ENCODE measurements at regions not wholly inside any gene's neighbourhood (a gene's known extent, or its start where the extent isn't known, plus 50 kb on each side); places are given as distances from the start of the nearest gene placed in this dataset.

DNA sequence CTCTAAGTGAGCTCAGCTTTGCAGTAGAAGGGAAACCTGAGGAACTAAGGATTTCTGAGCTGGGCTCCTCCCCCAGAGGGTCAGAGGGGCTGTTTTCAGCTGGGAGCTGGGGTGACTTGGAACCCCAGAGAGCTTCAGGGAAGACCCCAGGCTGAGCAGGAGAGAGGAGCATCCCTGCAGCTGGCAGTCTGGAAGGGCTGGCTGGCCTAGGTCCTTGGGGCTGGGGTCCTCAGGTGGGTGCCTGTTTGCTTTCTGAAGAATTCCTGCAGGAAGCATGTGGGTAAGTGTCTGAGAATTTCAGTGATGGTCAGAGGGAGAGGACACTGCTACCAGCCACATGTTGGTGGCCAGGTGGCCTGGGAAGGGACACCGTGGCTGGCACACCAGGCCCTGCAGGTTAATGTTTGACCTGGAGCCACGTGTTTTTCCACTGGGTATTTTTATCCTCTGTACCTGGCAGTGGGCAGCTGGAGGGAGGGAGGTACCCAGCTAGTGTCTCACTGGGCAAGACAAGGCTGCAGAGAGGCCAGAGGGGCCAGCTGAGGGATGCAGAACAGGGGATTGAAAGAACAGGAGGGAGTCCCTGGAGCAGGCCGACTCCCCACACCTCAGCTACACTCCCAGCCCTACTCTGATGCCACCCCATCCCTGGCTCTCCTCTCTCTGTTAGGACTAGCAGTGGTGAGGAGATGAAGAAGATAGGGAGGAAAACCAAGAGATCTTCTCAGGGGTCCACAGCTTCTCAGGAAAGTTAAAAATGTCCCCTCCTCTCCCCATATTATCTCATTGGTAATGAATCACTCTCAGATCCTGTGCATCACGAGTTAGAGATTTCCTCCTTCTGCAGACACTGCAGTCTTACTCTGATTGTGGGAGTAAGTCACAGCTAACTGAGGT, 143.6 kb downstream of the VEGFA start:
- Histone ChIP-seq H2AFZ (ENCODE audit: low read length, unreplicated experiment) (no peak overlapping the region), H3K4me1 (ENCODE audit: control insufficient read depth, insufficient read depth, low read length, unreplicated experiment) (peaks cover 60% of the 10 kb centered on the region), H3K36me3 (ENCODE audit: insufficient read depth, low read length) (no peaks in the 10 kb centered on the region), H3K79me2 (ENCODE audit: control insufficient read depth, insufficient read depth, low read length, unreplicated experiment) (no peaks in the 10 kb centered on the region), H3K4me3 (ENCODE audit: low read depth, low read length) (no peak overlapping the region), H3K27me3 (ENCODE audit: insufficient read depth, low read length) (no peaks in the 10 kb centered on the region), H3K27ac (ENCODE audit: low read depth, low read length) (no peak overlapping the region)

DNA sequence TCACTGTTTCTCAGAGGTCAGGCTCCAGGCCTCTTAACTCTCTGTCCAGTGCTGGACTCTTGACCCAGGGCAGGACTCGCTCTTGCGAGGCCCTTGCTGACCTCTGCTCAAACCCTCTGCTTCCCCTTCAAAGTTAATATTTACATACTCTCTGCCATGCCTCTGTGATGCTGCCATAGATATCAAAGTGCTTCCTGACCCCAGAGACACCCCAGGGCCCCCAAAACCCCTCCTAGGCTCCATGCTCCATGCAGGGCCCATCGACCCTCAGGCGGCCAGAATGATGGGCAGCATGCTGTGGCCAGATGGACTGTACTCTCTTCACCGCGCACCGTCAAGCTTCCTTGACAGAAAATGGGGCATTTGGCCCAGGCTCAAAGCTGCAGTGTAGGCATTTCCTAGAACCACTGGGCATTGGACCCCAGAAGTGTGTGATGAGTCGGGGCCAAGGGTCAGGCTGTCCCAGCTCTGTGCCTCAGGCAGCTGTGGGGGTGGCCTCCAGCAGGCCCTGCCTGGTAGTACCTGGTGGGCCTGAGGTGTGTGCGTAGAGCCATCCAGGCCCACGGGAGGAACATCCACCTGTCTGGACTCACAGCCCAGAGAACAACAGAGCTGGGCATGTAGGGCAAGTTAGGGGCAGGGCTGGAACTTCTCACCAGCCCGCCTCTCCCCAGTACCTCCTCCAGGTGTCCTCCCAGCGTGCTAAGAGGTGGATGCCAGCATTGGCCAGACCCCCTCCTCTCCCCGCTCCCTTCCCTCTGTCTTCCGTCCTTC, 142.8 kb downstream of the VEGFA start:
- H3K79me2 ChIP-seq (ENCODE audit: control insufficient read depth, insufficient read depth, low read length, unreplicated experiment): no peaks in the 10 kb centered on the region
- peaks cover 52% of the 10 kb centered on the region for H3K4me1 ChIP-seq (ENCODE audit: control insufficient read depth, insufficient read depth, low read length, unreplicated experiment)
- H3K27me3 ChIP-seq (ENCODE audit: insufficient read depth, low read length): no peaks in the 10 kb centered on the region
- no peak overlapping the region for H2AFZ ChIP-seq (ENCODE audit: low read length, unreplicated experiment)
- no peak overlapping the region for H3K4me3 ChIP-seq (ENCODE audit: low read depth, low read length)
- no peaks in the 10 kb centered on the region for H3K36me3 ChIP-seq (ENCODE audit: insufficient read depth, low read length)
- H3K27ac ChIP-seq (ENCODE audit: low read depth, low read length): no peak overlapping the region

DNA sequence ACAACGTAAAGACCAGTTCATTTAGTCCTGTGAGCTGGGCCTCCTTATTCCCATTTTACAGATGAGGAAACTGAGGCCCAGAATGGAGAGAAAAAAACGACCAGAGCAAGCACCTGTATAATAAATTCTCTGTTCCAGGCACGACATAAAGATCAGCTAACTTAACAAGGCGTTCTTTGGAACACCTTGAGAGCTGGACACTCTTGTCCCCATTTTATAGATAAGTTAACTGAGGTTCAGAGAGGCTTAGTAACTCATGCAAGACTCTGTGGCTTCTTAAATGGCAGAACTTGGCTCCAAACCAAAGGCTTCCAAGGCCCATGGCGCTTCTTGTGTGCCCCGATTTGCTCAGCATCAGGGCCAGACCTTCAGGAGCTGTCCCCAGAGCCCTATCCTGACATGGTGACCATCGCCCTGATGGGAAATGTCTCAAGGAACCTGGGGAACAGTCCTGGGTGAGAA, 142.1 kb downstream of the VEGFA start:
- H3K4me3 ChIP-seq (ENCODE audit: low read depth, low read length): no peak overlapping the region
- peaks cover 46% of the 10 kb centered on the region for H3K4me1 ChIP-seq (ENCODE audit: control insufficient read depth, insufficient read depth, low read length, unreplicated experiment)
- no peak overlapping the region for H2AFZ ChIP-seq (ENCODE audit: low read length, unreplicated experiment)
- H3K27me3 ChIP-seq (ENCODE audit: insufficient read depth, low read length): no peaks in the 10 kb centered on the region
- no peak overlapping the region for H3K27ac ChIP-seq (ENCODE audit: low read depth, low read length)
- no peaks in the 10 kb centered on the region for H3K36me3 ChIP-seq (ENCODE audit: insufficient read depth, low read length)
- H3K79me2 ChIP-seq (ENCODE audit: control insufficient read depth, insufficient read depth, low read length, unreplicated experiment): no peaks in the 10 kb centered on the region

DNA sequence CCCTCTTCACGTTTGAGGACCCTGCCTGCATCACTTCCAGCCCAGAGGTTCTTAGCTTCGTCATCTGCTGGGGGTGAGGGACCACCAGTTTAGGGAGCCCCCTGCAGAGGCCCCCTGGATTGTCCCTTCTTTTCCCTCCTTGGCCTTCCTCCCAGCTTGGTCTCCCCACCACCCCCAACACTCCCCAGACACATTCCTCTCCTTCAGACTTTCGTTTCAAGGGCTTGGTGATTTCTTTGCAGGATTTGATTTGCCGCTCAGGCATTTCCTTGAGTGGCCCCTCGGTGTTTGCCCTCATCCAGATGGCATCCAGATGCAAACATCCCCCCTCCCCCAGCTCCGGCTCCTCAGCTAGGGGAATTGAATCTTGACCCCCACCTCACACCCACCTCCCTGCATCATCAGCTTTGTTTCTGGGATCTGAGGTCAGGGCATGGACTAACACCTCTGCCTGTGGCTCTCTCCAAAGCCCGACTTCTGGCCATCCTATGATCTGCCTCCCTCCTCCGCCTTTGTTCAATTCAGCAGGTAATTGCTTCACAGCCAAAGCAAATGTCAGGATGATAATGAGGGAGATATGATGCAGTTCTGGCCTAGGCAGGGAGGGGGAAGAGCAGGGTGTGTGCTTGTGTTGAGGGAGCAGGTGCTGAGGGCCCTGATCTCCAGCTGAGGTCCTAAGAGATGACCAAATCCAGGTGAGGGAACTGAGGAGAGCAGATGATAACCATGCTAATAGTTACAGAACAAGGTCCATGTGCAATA, 141.5 kb downstream of the VEGFA start:
- Histone ChIP-seq H3K79me2 (ENCODE audit: control insufficient read depth, insufficient read depth, low read length, unreplicated experiment) (no peaks in the 10 kb centered on the region), H3K36me3 (ENCODE audit: insufficient read depth, low read length) (no peaks in the 10 kb centered on the region), H2AFZ (ENCODE audit: low read length, unreplicated experiment) (no peak overlapping the region), H3K27ac (ENCODE audit: low read depth, low read length) (peak overlapping the region; percentile 33; the same call in 1 of the 2 replicates), H3K4me1 (ENCODE audit: control insufficient read depth, insufficient read depth, low read length, unreplicated experiment) (peaks cover 40% of the 10 kb centered on the region), H3K4me3 (ENCODE audit: low read depth, low read length) (no peak overlapping the region), H3K27me3 (ENCODE audit: insufficient read depth, low read length) (no peaks in the 10 kb centered on the region)

DNA sequence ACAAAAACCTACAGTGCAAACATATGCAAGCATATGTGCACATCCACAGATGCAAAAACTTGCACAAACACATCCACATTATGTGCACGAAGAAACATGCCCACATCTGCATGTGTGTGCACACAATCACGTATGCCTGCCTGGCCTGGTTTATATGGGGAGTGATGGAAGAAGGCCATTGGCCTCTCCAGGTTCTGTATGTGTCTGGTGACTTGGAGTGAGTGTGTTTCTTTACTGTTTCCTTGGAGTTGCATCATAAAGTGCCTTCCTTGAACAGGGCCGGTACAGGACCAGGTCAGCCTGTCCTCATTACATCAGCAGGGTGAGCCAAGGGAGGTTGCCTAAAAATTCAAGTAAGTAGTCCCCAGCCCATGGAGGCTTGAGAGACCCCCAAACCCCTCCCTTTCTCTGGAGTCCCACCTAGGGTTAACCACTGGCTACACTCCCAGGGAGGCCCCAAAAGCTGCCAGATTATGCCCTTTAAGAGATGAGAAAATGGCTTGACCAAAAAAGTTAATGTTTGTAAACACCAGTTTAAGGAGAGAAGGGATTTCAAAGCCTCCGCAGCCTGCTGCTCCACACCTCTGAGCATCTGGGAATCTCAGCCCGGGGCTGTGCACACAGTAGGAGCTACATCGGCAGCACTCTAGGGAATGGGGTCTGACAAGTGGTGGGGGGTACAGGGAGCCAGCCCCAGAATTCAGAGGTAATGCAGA, 140.8 kb downstream of the VEGFA start:
- H3K4me3 ChIP-seq (ENCODE audit: low read depth, low read length): no peak overlapping the region
- no peaks in the 10 kb centered on the region for H3K27me3 ChIP-seq (ENCODE audit: insufficient read depth, low read length)
- peaks cover 33% of the 10 kb centered on the region for H3K4me1 ChIP-seq (ENCODE audit: control insufficient read depth, insufficient read depth, low read length, unreplicated experiment)
- H3K27ac ChIP-seq (ENCODE audit: low read depth, low read length): peak overlapping the region; percentile 33
- no peaks in the 10 kb centered on the region for H3K79me2 ChIP-seq (ENCODE audit: control insufficient read depth, insufficient read depth, low read length, unreplicated experiment)
- H3K36me3 ChIP-seq (ENCODE audit: insufficient read depth, low read length): no peaks in the 10 kb centered on the region
- no peak overlapping the region for H2AFZ ChIP-seq (ENCODE audit: low read length, unreplicated experiment)

DNA sequence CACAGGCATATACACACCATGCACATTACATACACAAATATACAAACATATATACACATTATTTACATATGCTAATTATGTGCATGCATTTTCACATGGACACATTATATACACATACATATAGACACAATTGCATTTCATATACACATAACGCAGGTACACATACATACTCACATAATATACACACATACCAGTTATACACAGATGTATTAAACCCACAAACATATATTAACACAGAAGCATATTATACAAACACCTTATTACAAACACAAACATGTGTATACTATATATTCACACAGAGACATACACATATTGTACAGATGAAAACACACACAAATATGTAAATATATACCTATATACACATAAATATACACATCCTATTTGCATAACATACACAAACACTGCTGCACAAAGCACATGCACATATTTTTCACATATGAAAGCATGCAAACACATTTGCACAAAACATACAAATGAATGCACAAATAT, 140.2 kb downstream of the VEGFA start:
- Histone ChIP-seq H3K27ac (ENCODE audit: low read depth, low read length) (no peak overlapping the region), H3K4me3 (ENCODE audit: low read depth, low read length) (no peak overlapping the region), H3K79me2 (ENCODE audit: control insufficient read depth, insufficient read depth, low read length, unreplicated experiment) (no peaks in the 10 kb centered on the region), H2AFZ (ENCODE audit: low read length, unreplicated experiment) (no peak overlapping the region), H3K27me3 (ENCODE audit: insufficient read depth, low read length) (no peaks in the 10 kb centered on the region), H3K4me1 (ENCODE audit: control insufficient read depth, insufficient read depth, low read length, unreplicated experiment) (peaks cover 32% of the 10 kb centered on the region), H3K36me3 (ENCODE audit: insufficient read depth, low read length) (no peaks in the 10 kb centered on the region)

DNA sequence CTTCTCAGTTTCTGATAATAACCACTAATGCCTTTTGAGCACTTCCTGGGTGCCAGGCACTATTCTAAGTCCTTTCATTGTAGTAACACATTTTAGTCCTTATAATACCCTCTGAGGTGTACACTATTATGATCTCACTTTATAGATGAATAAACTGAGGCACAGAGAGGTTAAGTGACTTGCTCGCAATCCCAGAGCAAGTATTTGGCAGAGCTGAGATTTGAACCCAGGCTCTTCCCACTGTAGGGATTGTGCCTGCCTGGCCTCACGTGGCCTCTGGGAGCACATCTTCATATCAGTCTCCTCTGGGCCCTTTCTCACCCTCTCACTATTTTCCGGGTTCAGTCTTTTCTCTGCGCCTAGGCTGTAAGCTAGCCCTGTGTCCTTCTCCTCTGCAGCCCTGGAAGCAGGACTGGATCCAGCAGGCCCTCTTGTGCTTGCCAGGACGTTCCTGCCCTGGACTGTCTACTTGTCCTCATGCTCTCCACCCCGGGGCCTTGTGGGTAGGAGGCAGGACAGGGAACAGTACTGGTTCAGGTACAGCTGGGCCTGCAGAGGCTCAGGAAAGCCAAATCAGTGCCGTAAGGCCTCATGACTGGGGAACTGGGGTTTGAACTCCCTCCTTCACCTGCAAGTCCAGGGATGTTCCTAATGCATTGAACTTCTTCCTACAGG, 139.6 kb downstream of the VEGFA start:
- Histone ChIP-seq H3K4me3 (ENCODE audit: low read depth, low read length) (no peak overlapping the region), H3K36me3 (ENCODE audit: insufficient read depth, low read length) (no peaks in the 10 kb centered on the region), H3K27ac (ENCODE audit: low read depth, low read length) (no peak overlapping the region), H3K4me1 (ENCODE audit: control insufficient read depth, insufficient read depth, low read length, unreplicated experiment) (peaks cover 32% of the 10 kb centered on the region), H2AFZ (ENCODE audit: low read length, unreplicated experiment) (no peak overlapping the region), H3K79me2 (ENCODE audit: control insufficient read depth, insufficient read depth, low read length, unreplicated experiment) (no peaks in the 10 kb centered on the region), H3K27me3 (ENCODE audit: insufficient read depth, low read length) (no peaks in the 10 kb centered on the region)

DNA sequence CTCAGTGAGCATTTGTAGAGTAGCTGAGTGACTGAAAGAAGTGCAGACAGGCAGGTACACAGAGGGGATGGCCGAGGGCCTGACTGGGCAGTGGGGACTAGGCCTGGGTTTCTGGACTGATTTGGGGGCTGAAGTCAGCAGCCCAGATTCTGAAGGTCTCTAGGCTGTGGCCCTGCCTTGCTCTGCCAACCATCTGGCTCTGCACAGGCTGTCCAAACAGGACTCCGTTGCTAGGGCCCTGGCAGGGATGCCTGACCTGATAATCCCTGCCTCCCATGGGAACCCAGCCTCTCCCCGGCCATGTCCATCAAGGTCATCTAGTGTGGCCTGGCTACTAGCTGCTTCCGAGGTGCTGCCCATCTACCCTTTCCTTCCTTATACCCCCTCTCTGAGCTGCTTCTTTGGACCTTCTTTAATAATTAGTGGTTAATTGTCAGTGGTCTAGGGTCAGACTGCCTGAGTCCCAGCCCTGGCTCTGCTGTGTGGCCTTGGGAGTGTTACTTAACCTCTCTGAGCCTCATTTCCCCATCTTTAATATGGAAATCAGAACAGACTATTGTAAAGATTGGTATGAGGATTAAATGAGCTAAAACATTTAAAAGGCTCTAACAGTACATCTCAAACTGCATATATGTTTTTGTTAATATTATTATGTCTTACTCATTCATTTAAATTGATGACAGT, 137.9 kb downstream of the VEGFA start:
- Histone ChIP-seq H3K4me3 (ENCODE audit: low read depth, low read length) (no peak overlapping the region), H3K79me2 (ENCODE audit: control insufficient read depth, insufficient read depth, low read length, unreplicated experiment) (no peaks in the 10 kb centered on the region)

DNA sequence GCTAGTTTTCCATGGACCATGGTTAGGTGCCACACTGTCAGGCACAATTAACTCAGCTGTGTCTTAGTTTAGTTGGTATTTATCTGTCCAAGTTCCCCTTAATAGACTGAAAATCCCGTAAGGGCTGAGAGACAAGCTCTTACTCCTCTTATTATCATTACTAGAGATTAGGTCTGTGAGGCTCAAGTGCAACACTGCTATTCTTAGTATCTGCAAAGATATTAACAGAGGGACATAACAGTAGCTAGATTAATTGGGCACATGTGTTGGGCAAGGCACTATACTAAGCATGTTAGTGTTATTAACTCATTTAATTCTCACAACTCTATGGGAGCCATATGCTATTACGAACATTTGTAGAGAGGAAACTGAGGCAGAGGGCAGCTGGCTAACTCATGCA, 137.3 kb downstream of the VEGFA start:
- H2AFZ ChIP-seq (ENCODE audit: low read length, unreplicated experiment): no peak overlapping the region
- H3K79me2 ChIP-seq (ENCODE audit: control insufficient read depth, insufficient read depth, low read length, unreplicated experiment): no peaks in the 10 kb centered on the region
- H3K27me3 ChIP-seq (ENCODE audit: insufficient read depth, low read length): no peaks in the 10 kb centered on the region
- H3K4me3 ChIP-seq (ENCODE audit: low read depth, low read length): no peak overlapping the region
- H3K36me3 ChIP-seq (ENCODE audit: insufficient read depth, low read length): no peaks in the 10 kb centered on the region
- H3K4me1 ChIP-seq (ENCODE audit: control insufficient read depth, insufficient read depth, low read length, unreplicated experiment): peaks cover 12% of the 10 kb centered on the region
- H3K27ac ChIP-seq (ENCODE audit: low read depth, low read length): no peak overlapping the region

More for the DNA sequence above, 137.9 kb downstream of the VEGFA start:
- no peak overlapping the region for H3K27ac ChIP-seq (ENCODE audit: low read depth, low read length)
- no peak overlapping the region for H2AFZ ChIP-seq (ENCODE audit: low read length, unreplicated experiment)
- no peaks in the 10 kb centered on the region for H3K36me3 ChIP-seq (ENCODE audit: insufficient read depth, low read length)
- peaks cover 16% of the 10 kb centered on the region for H3K4me1 ChIP-seq (ENCODE audit: control insufficient read depth, insufficient read depth, low read length, unreplicated experiment)
- no peaks in the 10 kb centered on the region for H3K27me3 ChIP-seq (ENCODE audit: insufficient read depth, low read length)
